Stimulated activated naive B cell treated with anti-CD40 and anti-IgM and Interleukin-4, amounts not matched to agents 10 μg/mL and 1 μg/mL and 100 μg/mL, for 72 hours (primary cell): ENCODE measurements at regions not wholly inside any gene's neighbourhood (a gene's known extent, or its start where the extent isn't known, plus 50 kb on each side); places are given as distances from the start of the nearest gene placed in this dataset.

Source experiments
- ATAC-seq, 2 donors: fragments of 150-1000 bp; cut with Tn5 transposase; replicated peaks; 2 replicates each; pipeline ENCODE4 v1.10.0; 2021; ENCODE audit warnings: moderate library complexity in 1 of 2
- DNase-seq: peaks from one replicate; pipeline ENCODE4 v3.0.0; 2021
- H3K27ac Mint-ChIP-seq: one replicate; pipeline ENCODE4 v1.8.0; 2022; ENCODE audit warnings: mild to moderate bottlenecking, mixed read lengths
- H3K27me3 Mint-ChIP-seq, 2 donors: one replicate each; pipeline ENCODE4 v1.8.0; 2022; ENCODE audit warnings: mixed read lengths in 2 of 2
- H3K36me3 Mint-ChIP-seq, 2 donors: one replicate each; pipeline ENCODE4 v1.8.0; 2022; ENCODE audit warnings: mixed read lengths in 2 of 2, mild to moderate bottlenecking in 1 of 2
- H3K4me1 Mint-ChIP-seq, 2 donors: one replicate each; pipeline ENCODE4 v1.8.0; 2022; ENCODE audit warnings: mixed read lengths in 2 of 2, mild to moderate bottlenecking in 1 of 2
- H3K4me3 Mint-ChIP-seq, 2 donors: one replicate each; pipeline ENCODE4 v1.8.0; 2022; ENCODE audit warnings: mild to moderate bottlenecking in 2 of 2, mixed read lengths in 2 of 2, moderate library complexity in 1 of 2
- H3K9me3 Mint-ChIP-seq, 2 donors: one replicate each; pipeline ENCODE4 v1.8.0; 2022; ENCODE audit warnings: mixed read lengths in 2 of 2, mild to moderate bottlenecking in 1 of 2

DNA sequence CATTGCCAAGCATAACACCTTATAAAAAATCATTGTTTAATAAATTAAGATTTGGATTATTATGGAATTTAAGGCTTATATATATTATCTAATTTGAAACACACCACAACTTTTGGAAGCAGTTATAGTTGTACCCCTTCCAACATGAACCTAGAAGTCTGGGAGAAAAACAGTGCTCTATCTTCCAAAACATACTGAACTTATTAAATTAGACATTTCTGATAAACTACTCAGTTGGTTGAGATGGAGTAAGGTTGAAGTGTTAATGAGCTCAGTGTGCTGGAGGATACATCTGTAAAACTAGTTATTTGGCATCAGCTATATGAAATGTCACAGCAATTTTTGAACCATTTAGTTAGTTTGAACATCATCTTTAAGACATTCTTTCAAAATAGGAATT, 227.4 kb downstream of the ALX1 start:
- peaks cover 4 to 11% of the 10 kb centered on the region in 2 donors for H3K4me1 Mint-ChIP-seq
- H3K9me3 Mint-ChIP-seq, result peaks cover 0 to 2% of the 10 kb centered on the region in 2 donors
- H3K36me3 Mint-ChIP-seq, result no peaks in the 10 kb centered on the region
- no peaks in the 10 kb centered on the region for H3K27me3 Mint-ChIP-seq
- ATAC-seq (no peak), DNase-seq (no peak)
- no peak overlapping the region for H3K4me3 Mint-ChIP-seq
- no peak overlapping the region for H3K27ac Mint-ChIP-seq

- no peaks in the 10 kb centered on the region for H3K27me3 Mint-ChIP-seq
- ATAC-seq, result no peak
- no peak for DNase-seq
- H3K4me1 Mint-ChIP-seq, result peaks cover 4 to 11% of the 10 kb centered on the region in 2 donors
- H3K27ac Mint-ChIP-seq, result no peak overlapping the region
- peaks cover 0 to 2% of the 10 kb centered on the region in 2 donors for H3K9me3 Mint-ChIP-seq
- no peak overlapping the region for H3K4me3 Mint-ChIP-seq
- no peaks in the 10 kb centered on the region for H3K36me3 Mint-ChIP-seq
Measured at GRCh38 chr12:85509081-85509856, 229.2 kb downstream of the ALX1 start.

GRCh38 chr12:85509857-85510256, 229.8 kb downstream of the ALX1 start:
- Mint-ChIP-seq H3K9me3 (peaks cover 0 to 2% of the 10 kb centered on the region in 2 donors), H3K4me1 (peaks cover 4 to 11% of the 10 kb centered on the region in 2 donors), H3K4me3 (no peak overlapping the region), H3K27ac (no peak overlapping the region), H3K36me3 (no peaks in the 10 kb centered on the region), H3K27me3 (no peaks in the 10 kb centered on the region)
- ATAC-seq (peak; percentile 81 to 86), DNase-seq (no peak)

GRCh38 chr12:85516039-85516438, 236.0 kb downstream of the ALX1 start:
- DNase-seq (no peak), ATAC-seq (no peak)
- Mint-ChIP-seq H3K27ac (no peak overlapping the region), H3K4me3 (no peak overlapping the region), H3K4me1 (no peaks in the 10 kb centered on the region), H3K36me3 (no peaks in the 10 kb centered on the region), H3K27me3 (no peaks in the 10 kb centered on the region), H3K9me3 (no peaks in the 10 kb centered on the region)

DNA sequence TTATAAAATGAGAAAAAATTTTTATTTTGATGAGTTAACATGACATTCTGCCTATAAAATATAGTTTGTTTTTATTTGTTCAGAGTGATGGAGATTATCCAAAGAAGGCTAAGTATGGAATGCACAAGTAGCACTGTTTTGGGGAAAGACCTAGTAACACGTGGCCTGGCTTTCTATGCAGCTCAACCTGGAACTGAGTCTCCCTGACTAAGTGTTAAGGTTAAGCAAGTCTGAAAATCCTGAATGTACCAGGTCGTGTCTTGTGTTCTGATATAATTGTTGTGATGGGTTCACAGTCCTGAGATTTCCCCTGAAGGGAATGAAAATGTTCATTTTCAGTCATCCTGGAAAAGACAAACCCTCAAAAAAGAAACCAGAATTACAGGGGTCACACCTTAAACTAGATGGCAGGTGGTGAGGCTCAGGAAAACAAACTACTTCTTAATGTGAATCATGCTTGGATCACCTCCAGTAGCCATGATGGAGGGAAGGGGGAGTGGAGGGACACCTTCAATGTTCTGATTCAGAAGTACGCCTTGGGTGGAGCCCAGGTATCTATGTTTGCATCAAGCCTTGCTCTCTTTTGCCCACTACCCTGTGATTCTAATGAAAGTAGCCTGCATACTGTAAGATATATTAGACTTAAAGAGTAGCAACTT, 236.8 kb downstream of the ALX1 start:
- Mint-ChIP-seq H3K4me1 (no peaks in the 10 kb centered on the region), H3K4me3 (no peak overlapping the region), H3K36me3 (no peaks in the 10 kb centered on the region), H3K9me3 (no peaks in the 10 kb centered on the region), H3K27me3 (no peaks in the 10 kb centered on the region), H3K27ac (no peak overlapping the region)
- ATAC-seq, result no peak
- no peak for DNase-seq

DNA sequence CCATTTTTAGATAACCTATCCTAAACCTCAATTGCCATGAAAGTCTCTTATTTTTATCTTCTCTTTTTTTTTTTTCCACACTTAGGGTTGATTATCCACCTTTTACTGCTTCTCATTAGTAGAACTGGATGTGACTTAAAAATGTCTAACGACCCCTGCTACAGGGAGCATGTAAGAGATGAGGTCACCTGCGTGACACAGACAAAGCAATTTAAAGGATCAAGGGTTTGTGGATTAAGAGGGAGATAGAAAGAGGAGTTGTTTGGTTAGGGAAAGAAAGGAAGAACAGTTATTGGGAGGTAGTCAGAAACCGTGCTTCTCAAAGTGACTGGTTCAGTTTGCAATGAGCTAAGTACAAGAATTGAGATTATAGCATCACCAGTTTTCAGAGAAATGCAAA, 239.1 kb downstream of the ALX1 start:
- Mint-ChIP-seq H3K9me3 (peaks cover 0 to 2% of the 10 kb centered on the region in 2 donors), H3K4me1 (no peaks in the 10 kb centered on the region), H3K27ac (no peak overlapping the region), H3K4me3 (no peak overlapping the region), H3K27me3 (no peaks in the 10 kb centered on the region), H3K36me3 (no peaks in the 10 kb centered on the region)
- DNase-seq (no peak), ATAC-seq (no peak)

DNA sequence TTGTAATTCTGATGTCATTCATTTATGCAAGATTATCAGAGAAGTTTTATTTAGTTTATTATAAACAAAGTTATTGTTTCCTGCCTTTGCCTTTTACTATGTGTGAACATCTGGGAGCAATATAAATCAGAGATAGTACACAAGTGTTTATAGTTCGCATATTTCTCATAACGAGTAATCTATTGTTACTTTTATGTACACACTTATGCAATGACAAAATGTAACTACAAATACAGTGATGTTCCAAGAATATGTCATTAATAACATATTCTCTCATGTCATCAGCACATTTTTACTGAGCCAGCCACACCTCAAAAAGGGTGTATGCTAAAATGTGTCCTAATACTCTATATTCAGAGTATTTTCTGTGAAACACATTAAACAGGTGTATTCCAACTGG, 243.2 kb downstream of the ALX1 start:
- Mint-ChIP-seq H3K27ac (no peak overlapping the region), H3K36me3 (no peaks in the 10 kb centered on the region), H3K9me3 (peaks cover 0 to 2% of the 10 kb centered on the region in 2 donors), H3K4me3 (no peak overlapping the region), H3K4me1 (no peaks in the 10 kb centered on the region), H3K27me3 (no peaks in the 10 kb centered on the region)
- ATAC-seq (no peak), DNase-seq (no peak)

GRCh38 chr12:85527192-85527591, 247.2 kb downstream of the ALX1 start:
- H3K27me3 Mint-ChIP-seq, result no peaks in the 10 kb centered on the region
- H3K4me3 Mint-ChIP-seq, result no peak overlapping the region
- DNase-seq (no peak), ATAC-seq (no peak)
- no peak overlapping the region for H3K27ac Mint-ChIP-seq
- no peaks in the 10 kb centered on the region for H3K36me3 Mint-ChIP-seq
- H3K9me3 Mint-ChIP-seq, result no peaks in the 10 kb centered on the region
- no peaks in the 10 kb centered on the region for H3K4me1 Mint-ChIP-seq

- ATAC-seq, result no peak
- H3K4me1 Mint-ChIP-seq, result no peaks in the 10 kb centered on the region
- peaks cover 0 to 3% of the 10 kb centered on the region in 2 donors for H3K9me3 Mint-ChIP-seq
- no peaks in the 10 kb centered on the region for H3K36me3 Mint-ChIP-seq
- no peak for DNase-seq
- no peak overlapping the region for H3K4me3 Mint-ChIP-seq
- H3K27ac Mint-ChIP-seq, result no peak overlapping the region
- H3K27me3 Mint-ChIP-seq, result no peaks in the 10 kb centered on the region
Measured at GRCh38 chr12:85529896-85530295, 249.9 kb downstream of the ALX1 start.

GRCh38 chr12:85530456-85530855, 250.4 kb downstream of the ALX1 start:
- DNase-seq, result no peak
- H3K9me3 Mint-ChIP-seq, result peaks cover 0 to 3% of the 10 kb centered on the region in 2 donors
- no peaks in the 10 kb centered on the region for H3K36me3 Mint-ChIP-seq
- no peak overlapping the region for H3K27ac Mint-ChIP-seq
- no peak overlapping the region for H3K4me3 Mint-ChIP-seq
- H3K4me1 Mint-ChIP-seq, result no peaks in the 10 kb centered on the region
- no peaks in the 10 kb centered on the region for H3K27me3 Mint-ChIP-seq
- ATAC-seq, result no peak

DNA sequence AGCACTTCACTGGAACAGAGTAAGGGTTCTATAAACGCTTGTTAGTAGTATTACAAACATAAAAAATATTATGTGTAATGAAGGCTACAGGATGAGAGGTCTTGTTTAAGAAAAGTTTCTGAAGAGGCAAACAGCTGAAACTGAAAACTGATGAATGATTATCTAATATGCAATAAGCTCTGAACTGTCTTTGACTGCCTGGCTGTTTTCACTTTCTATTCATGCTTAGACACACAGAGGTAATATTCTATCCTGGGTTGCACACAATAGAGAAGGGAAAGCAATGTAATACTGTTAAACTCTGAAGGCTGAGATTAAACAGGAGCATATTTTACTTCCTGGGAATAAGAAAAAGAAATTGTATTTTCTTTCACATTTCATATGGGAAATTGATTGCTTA, 251.3 kb downstream of the ALX1 start:
- Mint-ChIP-seq H3K27ac (no peak overlapping the region), H3K27me3 (no peaks in the 10 kb centered on the region), H3K36me3 (no peaks in the 10 kb centered on the region), H3K4me1 (no peaks in the 10 kb centered on the region), H3K9me3 (peaks cover 0 to 3% of the 10 kb centered on the region in 2 donors), H3K4me3 (no peak overlapping the region)
- no peak for DNase-seq
- no peak for ATAC-seq

GRCh38 chr12:85549640-85550039, 269.6 kb downstream of the ALX1 start:
- no peak overlapping the region for H3K4me3 Mint-ChIP-seq
- no peaks in the 10 kb centered on the region for H3K9me3 Mint-ChIP-seq
- no peak overlapping the region for H3K27ac Mint-ChIP-seq
- DNase-seq (no peak), ATAC-seq (no peak)
- H3K36me3 Mint-ChIP-seq, result no peaks in the 10 kb centered on the region
- H3K27me3 Mint-ChIP-seq, result no peaks in the 10 kb centered on the region
- no peaks in the 10 kb centered on the region for H3K4me1 Mint-ChIP-seq

- Mint-ChIP-seq H3K9me3 (no peaks in the 10 kb centered on the region), H3K27me3 (no peaks in the 10 kb centered on the region), H3K4me3 (no peak overlapping the region), H3K27ac (no peak overlapping the region), H3K36me3 (no peaks in the 10 kb centered on the region), H3K4me1 (no peaks in the 10 kb centered on the region)
- ATAC-seq, result no peak
- DNase-seq, result no peak
Measured at GRCh38 chr12:85550924-85551323, 270.9 kb downstream of the ALX1 start.

DNA sequence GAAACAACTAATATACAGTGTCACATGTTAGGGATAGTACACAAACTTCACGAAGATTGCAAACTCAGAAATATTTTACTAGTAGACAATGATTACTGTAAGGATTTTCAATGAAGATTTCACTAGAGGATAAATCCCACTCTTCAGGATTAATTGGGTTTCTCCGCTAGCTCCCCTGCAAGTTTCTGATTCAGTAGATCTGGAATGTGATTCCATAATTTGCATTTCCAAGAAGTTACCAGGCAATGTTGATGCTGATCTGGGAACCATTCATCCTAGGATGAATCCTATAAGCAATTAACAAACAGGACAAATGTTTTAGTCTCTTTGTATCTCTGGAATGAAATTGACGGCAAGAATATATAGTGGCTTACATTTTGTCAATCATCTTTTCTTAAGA, 272.4 kb downstream of the ALX1 start:
- H3K4me3 Mint-ChIP-seq, result no peak overlapping the region
- H3K36me3 Mint-ChIP-seq, result no peaks in the 10 kb centered on the region
- DNase-seq, result no peak
- no peaks in the 10 kb centered on the region for H3K4me1 Mint-ChIP-seq
- ATAC-seq, result no peak
- no peaks in the 10 kb centered on the region for H3K9me3 Mint-ChIP-seq
- H3K27ac Mint-ChIP-seq, result no peak overlapping the region
- no peaks in the 10 kb centered on the region for H3K27me3 Mint-ChIP-seq

DNA sequence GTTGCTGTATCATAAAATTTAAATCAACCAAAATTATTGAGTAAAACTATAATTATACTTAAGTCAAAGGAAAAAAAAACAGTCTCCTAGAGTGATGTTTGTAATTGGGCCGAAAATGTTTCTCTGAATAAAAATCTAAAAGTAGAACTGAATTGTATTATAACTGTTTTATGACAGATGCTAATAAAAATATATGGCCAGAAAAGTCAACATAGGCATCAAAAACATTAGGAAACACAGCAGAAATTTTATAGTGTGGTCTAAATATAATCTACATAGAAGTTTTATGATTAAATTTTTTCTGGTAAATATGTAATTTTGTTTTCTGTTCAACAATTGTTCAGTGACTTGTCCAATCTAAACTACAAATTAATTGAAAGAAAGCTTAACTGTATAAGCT, 277.8 kb downstream of the ALX1 start:
- Mint-ChIP-seq H3K36me3 (no peaks in the 10 kb centered on the region), H3K27me3 (no peaks in the 10 kb centered on the region), H3K4me3 (no peak overlapping the region), H3K4me1 (no peaks in the 10 kb centered on the region), H3K27ac (no peak overlapping the region), H3K9me3 (no peaks in the 10 kb centered on the region)
- DNase-seq, result no peak
- ATAC-seq, result no peak
